Sigmoid colon (tissue), 6 donors: ENCODE measurements at regions not wholly inside any gene's neighbourhood (a gene's known extent, or its start where the extent isn't known, plus 50 kb on each side); places are given as distances from the start of the nearest gene placed in this dataset.

Source experiments
- DNase-seq: peaks from one replicate; pipeline ENCODE4 v3.0.0-alpha.2; 2019
- H3K27ac ChIP-seq, 4 donors: fragments of 200-600 bp; sonication (generic); one replicate each; pipeline ENCODE4 v1.5.1; 2016 to 2019; ENCODE audit warnings: mild to moderate bottlenecking in 1 of 4
- H3K27me3 ChIP-seq, 3 donors: fragments of 200-600 bp; sonication (generic); one replicate each; pipeline ENCODE4 v1.5.1; 2019; ENCODE audit warnings: mild to moderate bottlenecking in 1 of 3
- H3K36me3 ChIP-seq, 4 donors: fragments of 200-600 bp; sonication (generic); one replicate each; pipeline ENCODE4 v1.5.1; 2016 to 2019
- H3K4me1 ChIP-seq, 4 donors: fragments of 200-600 bp; sonication (generic); one replicate each; pipeline ENCODE4 v1.5.1; 2017 to 2019
- H3K4me3 ChIP-seq, 4 donors: fragments of 200-600 bp; sonication (generic); one replicate each; pipeline ENCODE4 v1.5.1; 2017 to 2019; ENCODE audit warnings: mild to moderate bottlenecking in 2 of 4, moderate library complexity in 1 of 4
- H3K9me3 ChIP-seq, 4 donors: fragments of 200-600 bp in 3 of 4; sonication (generic) in 3 of 4; one replicate each; pipeline versions ENCODE4 v1.5.1 to v1.6.1; 2013 to 2019
- EP300 ChIP-seq, 4 donors: sonication (generic); formaldehyde crosslinking; IDR thresholded peaks; one replicate each; pipeline ENCODE4 v1.6.1; 2017; ENCODE audit warnings: antibody characterized with exemption in 4 of 4
- POLR2A ChIP-seq, 2 donors: fragments of 450-650 bp; IDR thresholded peaks; one replicate each; pipeline ENCODE4 v1.6.1; 2016; ENCODE audit warnings: antibody characterized with exemption in 2 of 2, mild to moderate bottlenecking in 2 of 2, moderate library complexity in 2 of 2
- POLR2AphosphoS5 ChIP-seq, 4 donors: sonication (generic); formaldehyde crosslinking; IDR thresholded peaks; one replicate each; pipeline ENCODE4 v1.6.1; 2017; ENCODE audit warnings: antibody characterized with exemption in 4 of 4
- WGBS, 2 donors: extraction: QIAGEN DNeasy Blood & Tissue Kit; methylation state at CpG; one replicate each; pipeline ENCODE4 v1.1.7; 2013; 5-methylcytosine and 5-hydroxymethylcytosine counted together
- intact Hi-C: fragments of 100-400 bp; cut with DNase I; formaldehyde crosslinking; loops from one replicate; pipeline ENCODE4 v1.15.1; 2023
- TF ChIP-seq, protein P1 (sequence below), 4 experiments: fragments of 450-650 bp in 3 of 4; fragments of 200-600 bp in 1 of 4; IDR thresholded peaks; one replicate each; pipeline ENCODE4 v1.5.1; 2016 to 2019; ENCODE audit warnings: antibody characterized with exemption in 4 of 4, mild to moderate bottlenecking in 3 of 4, moderate library complexity in 2 of 4
- donor health status: healthy with polysubstance abuse.
- donor health status: healthy.

DNA sequence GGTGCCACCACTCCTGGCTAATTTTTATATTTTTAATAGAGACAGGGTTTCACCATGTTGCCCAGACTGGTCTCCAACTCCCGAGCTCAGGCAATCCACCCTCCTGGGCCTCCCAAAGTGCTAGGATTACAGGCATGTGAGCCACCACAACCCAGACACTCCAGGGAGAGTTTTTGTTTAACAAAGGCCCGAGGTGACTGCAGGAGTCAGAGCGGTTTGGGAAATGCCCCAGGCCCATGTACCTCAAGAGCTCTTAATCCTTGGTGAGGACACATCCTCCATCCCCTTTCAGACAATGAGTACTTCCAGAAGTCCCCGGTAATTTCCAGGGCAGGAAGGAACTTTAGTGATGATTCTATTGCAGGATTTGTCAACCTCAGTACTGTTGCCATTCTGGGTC lies 176.0 kb downstream of the ESRRB start:
- intact Hi-C loops: no loop called here

DNA sequence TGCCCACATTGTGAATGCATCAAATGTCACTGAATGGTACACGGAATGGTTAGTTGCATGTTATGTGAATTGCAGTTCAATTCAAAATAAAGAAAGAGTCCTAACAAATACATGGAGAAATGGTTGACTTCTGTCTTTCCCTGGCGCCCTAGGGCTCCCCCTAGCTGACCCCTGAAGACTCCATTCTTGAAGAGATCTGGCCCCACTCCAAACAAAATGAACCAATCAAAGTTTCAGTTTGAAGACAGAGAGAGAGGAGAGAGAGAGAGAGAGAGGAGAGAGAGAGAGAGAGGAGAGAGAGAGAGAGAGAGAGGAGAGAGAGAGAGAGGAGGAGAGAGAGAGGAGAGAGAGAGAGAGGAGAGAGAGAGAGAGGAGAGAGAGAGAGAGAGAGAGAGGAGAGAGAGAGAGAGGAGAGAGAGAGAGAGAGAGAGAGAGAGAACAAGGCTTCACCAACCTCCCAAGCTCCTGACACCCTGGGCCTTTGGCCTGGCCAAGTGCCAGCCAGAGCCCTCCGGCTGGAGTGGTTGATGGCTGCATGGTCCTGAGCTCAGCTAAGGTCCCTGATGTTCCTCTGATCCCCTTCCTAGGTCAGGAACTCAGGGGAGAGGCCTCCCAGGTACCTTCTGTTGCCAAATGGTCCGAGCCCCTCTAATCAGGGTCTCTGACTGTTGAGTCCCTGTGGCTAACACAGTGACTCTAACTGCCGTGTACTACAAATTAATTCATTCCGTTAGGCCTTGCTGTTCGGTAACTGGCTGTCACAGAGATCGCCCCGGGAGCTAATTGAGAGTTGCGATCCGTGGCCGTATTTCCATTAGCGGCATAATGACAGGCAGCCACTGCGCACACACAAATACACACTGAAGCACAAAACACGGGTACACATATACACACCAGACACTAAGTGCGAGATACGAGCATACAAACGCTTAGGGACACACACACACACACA lies 188.8 kb downstream of the ESRRB start:
- H3K36me3 ChIP-seq: no peaks in the 10 kb centered on the region
- no peaks in the 10 kb centered on the region for H3K9me3 ChIP-seq
- no peaks in the 10 kb centered on the region for H3K4me1 ChIP-seq
- TF ChIP-seq, protein P1, sequence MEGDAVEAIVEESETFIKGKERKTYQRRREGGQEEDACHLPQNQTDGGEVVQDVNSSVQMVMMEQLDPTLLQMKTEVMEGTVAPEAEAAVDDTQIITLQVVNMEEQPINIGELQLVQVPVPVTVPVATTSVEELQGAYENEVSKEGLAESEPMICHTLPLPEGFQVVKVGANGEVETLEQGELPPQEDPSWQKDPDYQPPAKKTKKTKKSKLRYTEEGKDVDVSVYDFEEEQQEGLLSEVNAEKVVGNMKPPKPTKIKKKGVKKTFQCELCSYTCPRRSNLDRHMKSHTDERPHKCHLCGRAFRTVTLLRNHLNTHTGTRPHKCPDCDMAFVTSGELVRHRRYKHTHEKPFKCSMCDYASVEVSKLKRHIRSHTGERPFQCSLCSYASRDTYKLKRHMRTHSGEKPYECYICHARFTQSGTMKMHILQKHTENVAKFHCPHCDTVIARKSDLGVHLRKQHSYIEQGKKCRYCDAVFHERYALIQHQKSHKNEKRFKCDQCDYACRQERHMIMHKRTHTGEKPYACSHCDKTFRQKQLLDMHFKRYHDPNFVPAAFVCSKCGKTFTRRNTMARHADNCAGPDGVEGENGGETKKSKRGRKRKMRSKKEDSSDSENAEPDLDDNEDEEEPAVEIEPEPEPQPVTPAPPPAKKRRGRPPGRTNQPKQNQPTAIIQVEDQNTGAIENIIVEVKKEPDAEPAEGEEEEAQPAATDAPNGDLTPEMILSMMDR (IDR thresholded peaks at IDR 0.05): no peak
- TF ChIP-seq EP300 (IDR thresholded peaks at IDR 0.05) (no peak), POLR2A (IDR thresholded peaks at IDR 0.05) (no peak), POLR2AphosphoS5 (IDR thresholded peaks at IDR 0.05) (no peak)
- no peaks in the 10 kb centered on the region for H3K27me3 ChIP-seq
- DNase-seq: no peak
- no peak overlapping the region for H3K27ac ChIP-seq
- H3K4me3 ChIP-seq: no peak overlapping the region
- intact Hi-C loops: no loop called here
- WGBS, 2 donors: 86 to 88% methylated on average over 18 of the region's 18 CpGs

More for the DNA sequence above, 176.0 kb downstream of the ESRRB start:
- Histone ChIP-seq H3K27ac (no peak overlapping the region), H3K36me3 (no peaks in the 10 kb centered on the region), H3K4me1 (no peaks in the 10 kb centered on the region), H3K9me3 (no peaks in the 10 kb centered on the region), H3K27me3 (no peaks in the 10 kb centered on the region), H3K4me3 (no peak overlapping the region)
- 52 to 56% methylated on average over 4 of the region's 4 CpGs for WGBS, 2 donors
- no peak for DNase-seq
- no peak for TF ChIP-seq EP300 (IDR thresholded peaks at IDR 0.05)
- TF ChIP-seq POLR2A (IDR thresholded peaks at IDR 0.05): no peak
- TF ChIP-seq, protein P1 (IDR thresholded peaks at IDR 0.05): no peak
- TF ChIP-seq POLR2AphosphoS5 (IDR thresholded peaks at IDR 0.05): no peak

DNA sequence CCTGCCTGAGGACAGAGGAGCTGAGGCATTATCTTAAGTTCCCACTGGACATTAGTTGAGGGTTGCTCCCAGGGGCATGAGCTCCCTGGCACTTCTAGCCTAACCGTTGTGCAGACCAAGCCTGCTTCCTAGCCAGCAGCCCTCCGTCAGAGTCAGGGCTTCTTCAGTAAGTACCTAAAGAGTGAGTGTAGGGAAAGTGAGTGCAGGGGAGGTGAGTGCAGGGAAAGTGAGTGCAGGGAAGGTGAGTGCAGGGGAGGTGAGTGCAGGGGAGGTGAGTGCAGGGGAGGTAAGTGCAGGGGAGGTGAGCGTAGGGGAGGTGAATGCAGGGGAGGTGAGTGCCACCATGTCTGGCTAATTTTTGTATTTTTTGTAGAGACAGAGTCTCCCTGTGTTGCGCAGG lies 190.5 kb downstream of the ESRRB start:
- TF ChIP-seq, protein P1 (IDR thresholded peaks at IDR 0.05): no peak
- TF ChIP-seq POLR2A (IDR thresholded peaks at IDR 0.05) (no peak), EP300 (IDR thresholded peaks at IDR 0.05) (no peak), POLR2AphosphoS5 (IDR thresholded peaks at IDR 0.05) (no peak)
- WGBS, 2 donors: 83% methylated on average over 4 of the region's 4 CpGs
- no peak overlapping the region for H3K27ac ChIP-seq
- H3K27me3 ChIP-seq: no peaks in the 10 kb centered on the region
- H3K36me3 ChIP-seq: no peaks in the 10 kb centered on the region
- H3K4me3 ChIP-seq: no peak overlapping the region
- H3K4me1 ChIP-seq: no peaks in the 10 kb centered on the region
- no peak for DNase-seq
- intact Hi-C loops: no loop called here
- no peaks in the 10 kb centered on the region for H3K9me3 ChIP-seq

DNA sequence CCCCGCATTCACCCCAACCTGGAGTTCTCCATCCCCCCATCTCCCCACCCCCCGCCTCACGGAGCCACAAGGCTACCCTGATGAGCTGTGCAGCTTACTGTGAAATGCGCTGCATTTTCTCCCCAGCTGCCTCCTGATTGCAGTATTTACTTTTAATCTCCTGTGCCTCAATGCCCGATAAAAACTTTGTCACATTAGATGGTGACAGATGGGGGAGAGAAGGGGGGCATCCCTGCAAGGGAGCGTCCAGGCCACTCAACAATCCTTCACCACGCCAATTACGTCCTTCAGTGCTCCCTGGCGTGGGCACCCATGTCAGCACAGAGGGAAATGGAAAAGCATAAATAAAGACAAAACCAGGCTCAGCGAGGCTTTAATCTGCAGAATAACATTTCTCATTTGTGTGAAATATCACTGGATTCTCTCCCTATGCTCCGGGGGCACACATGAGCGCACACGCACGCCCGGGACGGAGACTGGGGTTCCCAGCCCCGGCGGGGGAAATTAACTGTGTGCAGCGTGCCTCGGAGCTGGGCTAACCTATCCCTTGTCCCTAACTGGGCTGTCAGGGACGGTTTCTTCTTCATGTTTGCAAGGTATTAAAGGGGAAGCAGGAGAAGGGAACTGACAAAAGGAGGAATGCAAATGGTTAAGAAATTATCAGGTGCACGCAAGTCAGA lies 186.7 kb upstream of the VASH1 start:
- DNase-seq: no peak
- H3K9me3 ChIP-seq: no peaks in the 10 kb centered on the region
- no peak overlapping the region for H3K4me3 ChIP-seq
- no peak overlapping the region for H3K27ac ChIP-seq
- 53 to 65% methylated on average over 22 of the region's 22 CpGs for WGBS, 2 donors
- TF ChIP-seq POLR2A (IDR thresholded peaks at IDR 0.05) (no peak), POLR2AphosphoS5 (IDR thresholded peaks at IDR 0.05) (no peak), EP300 (IDR thresholded peaks at IDR 0.05) (no peak)
- TF ChIP-seq, protein P1 (IDR thresholded peaks at IDR 0.05): no peak
- intact Hi-C loops: no loop called here
- H3K27me3 ChIP-seq: no peaks in the 10 kb centered on the region
- peaks cover 0 to 7% (median 6%) of the 10 kb centered on the region in 4 donors for H3K4me1 ChIP-seq
- H3K36me3 ChIP-seq: no peaks in the 10 kb centered on the region
